Brain microvascular endothelial cell (primary cell): ENCODE measurements at regions not wholly inside any gene's neighbourhood (a gene's known extent, or its start where the extent isn't known, plus 50 kb on each side); places are given as distances from the start of the nearest gene placed in this dataset.

ENCODE experiments used
- DNase-seq: peaks from one replicate; pipeline ENCODE4 v3.0.0-alpha.2; 2020
- H3K27ac ChIP-seq: fragments of 250-450 bp; sonication (Bioruptor Pico); 2 replicates; pipeline ENCODE4 v1.5.1; 2020; ENCODE audit warnings: mild to moderate bottlenecking, moderate library complexity
- H3K27me3 ChIP-seq: fragments of 250-450 bp; sonication (Bioruptor Pico); replicated peaks from 2 replicates; pipeline ENCODE4 v1.5.1; 2020; ENCODE audit warnings: mild to moderate bottlenecking
- H3K36me3 ChIP-seq: fragments of 250-450 bp; sonication (Bioruptor Pico); replicated peaks from 2 replicates; pipeline ENCODE4 v1.5.1; 2020; ENCODE audit warnings: mild to moderate bottlenecking
- H3K4me3 ChIP-seq: 2 replicates; pipeline ENCODE4 v1.5.1; 2011; ENCODE audit warnings: low read depth, mild to moderate bottlenecking, control low read depth, low read length, moderate library complexity
- CTCF ChIP-seq: IDR thresholded peaks from 2 replicates; pipeline ENCODE4 v1.5.1; 2011; ENCODE audit warnings: low read depth, mild to moderate bottlenecking, moderate library complexity, low read length, control low read depth, inconsistent platforms; ENCODE audit errors: missing control alignments
- in situ Hi-C: cut with HindIII; loops from 2 replicates; pipeline ENCODE4 v1.10.0; 2017; ENCODE audit warnings: low sequenced_read_pairs, low pct_ligation_motif_present

- no peaks in the 10 kb centered on the region for H3K36me3 ChIP-seq
Observed at GRCh38 chr3:59486520-59486919, 436.7 kb upstream of the CFAP20DC start.

GRCh38 chr3:59483191-59483590 is 433.4 kb upstream of the CFAP20DC start:
- H3K27me3 ChIP-seq, result no peaks in the 10 kb centered on the region

More at GRCh38 chr3:59486520-59486919, 436.7 kb upstream of the CFAP20DC start:
- no peak overlapping the region for H3K27ac ChIP-seq
- in situ Hi-C loops, result no loop called here
- no peak for DNase-seq
- H3K27me3 ChIP-seq, result no peaks in the 10 kb centered on the region
- H3K4me3 ChIP-seq, result no peak overlapping the region
- no peak for TF ChIP-seq CTCF

GRCh38 chr3:59482684-59483083 is 432.9 kb upstream of the CFAP20DC start:
- in situ Hi-C loops, result no loop called here
- no peak for DNase-seq
- no peak overlapping the region for H3K27ac ChIP-seq
- no peaks in the 10 kb centered on the region for H3K36me3 ChIP-seq
- H3K27me3 ChIP-seq, result no peaks in the 10 kb centered on the region
- TF ChIP-seq CTCF, result no peak
- H3K4me3 ChIP-seq, result no peak overlapping the region

More at GRCh38 chr3:59483191-59483590, 433.4 kb upstream of the CFAP20DC start:
- Histone ChIP-seq H3K4me3 (no peak overlapping the region), H3K27ac (no peak overlapping the region), H3K36me3 (no peaks in the 10 kb centered on the region)
- in situ Hi-C loops, result no loop called here
- DNase-seq, result no peak
- TF ChIP-seq CTCF, result no peak

GRCh38 chr3:59481776-59482400 is 432.1 kb upstream of the CFAP20DC start:
- H3K4me3 ChIP-seq, result no peak overlapping the region
- H3K36me3 ChIP-seq, result no peaks in the 10 kb centered on the region
- in situ Hi-C loops, result no loop called here
- TF ChIP-seq CTCF, result no peak
- H3K27ac ChIP-seq, result no peak overlapping the region
- no peak for DNase-seq
- H3K27me3 ChIP-seq, result no peaks in the 10 kb centered on the region

- no peak for TF ChIP-seq CTCF
- peak; percentile 40 for DNase-seq
- in situ Hi-C loops, result no loop called here
- no peak overlapping the region for H3K27ac ChIP-seq
- no peaks in the 10 kb centered on the region for H3K27me3 ChIP-seq
- no peaks in the 10 kb centered on the region for H3K36me3 ChIP-seq
- H3K4me3 ChIP-seq, result no peak overlapping the region
Observed at GRCh38 chr3:59480486-59480995, 430.7 kb upstream of the CFAP20DC start.

- Histone ChIP-seq H3K36me3 (no peaks in the 10 kb centered on the region), H3K4me3 (no peak overlapping the region), H3K27ac (no peak overlapping the region), H3K27me3 (no peaks in the 10 kb centered on the region)
- in situ Hi-C loops, result no loop called here
- TF ChIP-seq CTCF, result no peak
- no peak for DNase-seq
Observed at GRCh38 chr3:59473636-59474035, 423.8 kb upstream of the CFAP20DC start.
